NCI-H345 treated with DMSO at 0.1 percent for 48 hours (cell line): ENCODE measurements at regions not wholly inside any gene's neighbourhood (a gene's known extent, or its start where the extent isn't known, plus 50 kb on each side); places are given as distances from the start of the nearest gene placed in this dataset.
"Not testable (repeated sequence)": the region's sequence is repeated elsewhere in the genome, so short reads cannot be mapped to it uniquely, and the experiment has no call there.

Experiments
- DNase-seq: peaks from one replicate; lab custom pipeline; 2025; ENCODE audit not compliant: unreplicated experiment; lab: John Stamatoyannopoulos, UW

DNA sequence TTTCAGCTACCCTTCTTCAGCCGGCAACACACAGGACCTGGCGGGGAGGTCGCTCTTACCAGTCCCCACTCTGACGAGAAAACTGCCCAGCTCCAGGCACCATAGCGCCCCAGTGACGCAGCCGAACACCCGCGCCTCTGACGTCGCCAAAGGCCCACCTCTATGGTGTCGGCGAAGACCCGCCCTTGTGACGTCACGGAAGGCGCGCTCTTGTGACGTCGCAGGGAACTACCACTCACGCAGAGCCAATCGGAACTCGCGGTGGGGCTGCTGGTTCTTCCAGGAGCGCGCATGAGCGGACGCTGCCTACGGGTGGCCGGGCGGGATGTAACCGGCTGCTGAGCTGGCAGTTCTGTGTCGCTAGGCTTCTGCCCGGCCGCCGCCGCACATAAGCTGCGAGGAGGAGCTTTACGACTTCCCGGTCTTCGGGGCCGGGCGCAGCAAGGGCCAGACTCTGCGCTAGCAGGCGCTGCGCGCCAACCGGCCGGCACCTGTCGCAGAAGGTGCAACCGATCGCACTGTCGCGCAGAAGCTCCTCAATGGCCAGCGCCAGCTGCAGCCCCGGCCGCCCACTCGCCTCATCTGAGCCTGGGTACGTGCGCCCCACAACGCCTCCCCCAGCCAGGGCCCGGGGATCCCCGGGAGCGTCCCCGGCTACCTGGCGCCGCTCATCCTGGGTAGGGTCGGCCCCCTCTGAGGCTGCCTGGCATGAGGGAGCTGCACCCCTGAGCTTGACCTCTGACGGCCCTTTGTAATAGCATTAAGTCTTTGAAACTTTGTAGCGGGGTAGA lies 121.3 kb upstream of the FBXO28 start:
- DNase-seq: peak; percentile 95

DNA sequence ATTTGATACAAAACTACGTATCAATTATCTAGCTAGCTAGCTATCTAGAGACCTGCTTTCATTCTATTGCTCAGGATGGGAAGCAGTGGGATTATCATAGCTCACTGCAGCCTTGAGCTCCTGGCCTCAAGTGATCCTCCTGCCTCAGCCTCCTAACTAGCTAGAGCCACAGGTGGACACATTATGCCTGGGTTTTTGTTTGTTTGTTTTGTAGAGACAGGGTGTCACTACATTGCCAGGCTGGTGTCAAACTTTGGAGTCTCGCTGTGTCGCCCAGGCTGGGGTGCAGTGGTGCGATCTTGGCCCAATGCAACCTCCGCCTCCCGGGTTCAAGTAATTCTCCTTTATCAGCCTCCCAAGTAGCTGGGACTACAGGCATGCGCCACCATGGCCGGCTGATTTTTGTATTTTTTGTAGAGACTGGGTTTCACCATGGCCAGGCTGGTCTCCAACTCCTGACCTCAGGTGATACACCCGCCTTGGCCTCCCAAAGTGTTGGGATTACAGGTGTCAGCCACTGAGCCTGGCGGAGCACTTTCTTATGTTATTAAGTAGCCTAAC lies 122.5 kb upstream of the FBXO28 start:
- not testable (repeated sequence) for DNase-seq

DNA sequence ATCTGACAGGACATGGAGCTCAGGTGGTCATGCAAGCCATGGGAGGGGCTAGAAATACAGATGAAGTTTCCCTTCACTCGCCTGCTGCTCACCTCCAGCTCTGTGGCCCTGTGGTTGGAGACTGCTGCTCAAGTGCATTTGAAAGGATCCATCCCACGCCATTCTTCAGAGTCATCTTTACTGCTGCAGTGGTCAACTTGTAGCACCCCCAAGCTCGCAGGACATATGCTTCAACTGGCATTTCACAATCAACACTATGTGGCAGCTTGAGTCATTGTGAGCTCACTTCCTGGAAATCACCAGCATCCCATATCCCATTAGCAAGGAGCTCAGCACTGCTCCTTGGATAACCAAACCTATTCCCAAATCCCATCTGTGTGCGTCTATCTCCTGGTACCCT lies 116.2 kb upstream of the TP53BP2 start:
- DNase-seq: not testable (repeated sequence)

DNA sequence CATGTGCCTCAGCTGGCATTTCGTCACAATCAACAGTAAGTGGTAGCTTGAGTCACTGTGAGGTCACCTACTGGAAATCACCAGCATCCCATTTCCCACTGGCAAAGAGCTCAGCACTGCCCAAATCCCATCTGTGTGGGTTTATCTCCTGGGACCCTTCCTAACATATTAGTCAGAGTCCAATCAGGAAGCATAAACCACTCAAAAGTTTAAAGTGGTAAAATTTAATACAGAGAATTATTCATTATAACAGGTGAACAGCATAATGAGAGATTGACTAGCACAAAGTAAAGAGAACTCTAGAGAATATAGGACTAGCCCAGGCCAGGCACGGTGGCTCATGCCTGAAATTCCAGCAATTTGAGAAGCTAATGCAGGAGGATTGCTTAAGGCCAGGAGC lies 107.1 kb upstream of the TP53BP2 start:
- DNase-seq: not testable (repeated sequence)

DNA sequence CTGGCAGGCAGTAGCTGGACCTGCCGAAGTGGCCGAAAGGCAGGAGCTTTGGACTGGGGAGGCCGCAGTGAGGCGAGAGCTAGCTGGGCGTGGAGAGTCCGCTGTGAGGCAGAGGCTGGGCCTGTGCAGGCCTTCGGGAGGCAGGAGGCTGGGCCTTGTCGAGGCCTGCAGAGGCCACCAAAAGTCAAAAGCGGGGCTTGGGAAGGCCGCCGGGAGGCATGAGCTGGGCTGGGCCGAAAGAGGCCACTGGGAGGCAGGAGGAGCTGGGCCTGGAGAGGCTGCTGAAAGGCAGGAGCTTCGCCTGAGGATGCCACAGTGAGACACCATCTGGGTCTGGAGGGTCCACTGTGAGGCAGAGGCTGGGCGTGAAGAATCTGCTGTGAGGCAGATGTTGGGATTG lies 105.8 kb upstream of the TP53BP2 start:
- DNase-seq: not testable (repeated sequence)

DNA sequence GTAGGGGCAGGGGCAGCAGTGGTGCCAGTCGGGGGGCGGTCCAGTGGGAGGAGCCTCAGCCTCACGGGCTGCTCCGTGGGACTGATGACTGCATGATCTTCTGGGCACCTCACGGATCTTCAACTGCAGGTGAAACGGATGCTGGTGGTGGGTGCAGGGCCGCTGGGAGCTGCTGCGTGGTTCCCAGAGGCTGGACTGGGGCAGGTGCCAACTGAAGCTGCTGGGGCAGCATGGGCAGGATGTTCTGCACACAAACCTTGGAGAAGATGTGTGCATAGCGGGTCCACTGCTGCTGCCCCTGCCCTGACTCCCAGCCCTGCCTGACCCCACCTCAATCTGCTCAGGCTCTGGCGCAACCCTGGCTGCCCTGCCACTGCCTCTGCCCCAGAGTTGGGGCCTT lies 104.2 kb upstream of the TP53BP2 start:
- DNase-seq: not testable (repeated sequence)

DNA sequence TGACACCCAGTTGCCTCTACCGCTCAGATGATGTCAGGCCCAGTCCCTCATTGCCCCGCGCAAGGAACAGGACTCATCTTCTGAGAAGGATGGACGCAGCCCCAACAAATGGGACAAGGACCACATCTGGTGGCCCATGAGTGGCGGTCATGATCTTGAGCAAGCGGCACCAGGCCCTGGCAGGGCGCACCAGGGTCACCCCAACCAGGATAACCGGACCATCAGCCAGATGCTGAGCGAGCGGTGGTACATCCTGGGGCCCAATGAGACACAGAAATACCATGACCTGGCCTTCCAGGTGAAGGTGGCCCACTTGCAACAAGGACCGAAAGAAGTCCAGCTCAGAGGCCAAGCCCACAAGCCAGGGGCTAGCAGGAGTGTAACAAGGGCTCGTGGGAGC lies 102.3 kb upstream of the TP53BP2 start:
- DNase-seq: not testable (repeated sequence)

DNA sequence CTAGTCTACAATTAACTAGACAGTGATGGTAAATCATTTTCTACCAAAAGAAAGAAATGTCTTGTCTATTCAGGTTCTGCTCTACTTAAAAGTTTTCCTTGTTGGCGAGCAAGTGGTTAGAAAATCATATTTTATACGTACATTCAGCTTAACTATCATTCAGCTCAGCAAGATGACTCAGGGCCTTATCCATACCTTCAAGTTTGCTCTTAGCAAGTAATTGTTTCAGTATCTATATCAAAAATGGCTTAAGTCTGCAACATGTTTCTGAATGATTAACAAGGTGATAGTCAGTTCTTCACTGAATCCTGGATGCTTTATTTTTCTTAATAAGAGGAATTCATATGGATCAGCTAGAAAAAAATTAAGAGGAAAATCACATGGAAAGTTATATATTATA lies 90.8 kb upstream of the TP53BP2 start:
- DNase-seq: not testable (repeated sequence)

DNA sequence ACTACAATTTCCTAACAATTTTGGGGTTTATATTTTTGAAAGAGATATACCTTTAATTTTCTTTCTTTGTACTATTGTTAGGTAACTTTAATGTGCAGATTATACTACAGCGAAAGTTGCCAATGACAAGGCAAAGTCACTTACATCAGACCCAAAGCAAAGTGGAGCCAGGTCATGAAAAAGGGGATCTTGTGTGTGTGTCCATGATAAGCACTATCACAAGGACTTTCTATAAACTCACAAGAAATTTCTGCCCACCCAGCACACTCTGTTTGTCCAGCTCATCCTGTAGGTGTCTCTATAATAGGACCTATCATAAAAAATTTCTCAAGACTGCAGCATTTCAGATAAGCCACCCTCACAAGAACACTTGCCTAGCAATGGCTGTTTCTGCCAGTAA lies 85.7 kb upstream of the TP53BP2 start:
- DNase-seq: not testable (repeated sequence)

DNA sequence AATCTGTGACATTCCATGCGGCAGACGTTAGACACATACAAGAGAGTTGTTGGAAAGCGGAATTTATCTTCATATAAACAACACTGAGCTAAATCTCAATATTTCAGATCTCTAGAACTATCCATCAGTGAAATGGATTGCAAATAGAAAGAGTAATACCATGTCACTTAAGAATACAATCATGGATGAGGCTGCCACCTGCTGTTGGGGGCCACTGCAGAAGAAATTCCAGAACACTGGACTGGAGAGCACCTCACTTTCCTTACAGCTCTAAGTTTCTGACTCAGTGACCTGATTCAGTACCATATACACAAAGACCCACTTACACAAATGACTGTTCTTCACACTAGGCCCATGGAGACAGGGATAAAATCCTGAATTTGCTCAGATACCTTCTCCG lies 75.1 kb upstream of the TP53BP2 start:
- DNase-seq: not testable (repeated sequence)

DNA sequence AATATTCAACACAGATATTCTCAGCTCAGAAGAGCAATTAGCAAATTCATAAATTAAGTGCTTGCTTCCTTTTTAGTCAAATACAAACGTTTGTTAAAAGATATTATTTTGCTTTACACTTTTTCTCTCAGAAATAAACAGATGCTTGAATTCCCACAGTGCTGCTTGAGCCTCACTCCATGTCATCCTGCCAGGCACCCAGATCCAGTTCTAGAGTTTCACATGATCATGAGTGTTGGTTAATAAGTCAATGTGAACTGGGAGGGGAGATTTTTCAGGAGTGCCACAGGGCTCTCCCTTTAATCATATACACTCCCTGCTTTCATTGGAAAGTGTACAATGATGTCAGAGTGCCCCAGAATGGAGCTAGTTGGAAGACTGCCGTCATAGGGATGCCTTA lies 69.7 kb upstream of the TP53BP2 start:
- not testable (repeated sequence) for DNase-seq

DNA sequence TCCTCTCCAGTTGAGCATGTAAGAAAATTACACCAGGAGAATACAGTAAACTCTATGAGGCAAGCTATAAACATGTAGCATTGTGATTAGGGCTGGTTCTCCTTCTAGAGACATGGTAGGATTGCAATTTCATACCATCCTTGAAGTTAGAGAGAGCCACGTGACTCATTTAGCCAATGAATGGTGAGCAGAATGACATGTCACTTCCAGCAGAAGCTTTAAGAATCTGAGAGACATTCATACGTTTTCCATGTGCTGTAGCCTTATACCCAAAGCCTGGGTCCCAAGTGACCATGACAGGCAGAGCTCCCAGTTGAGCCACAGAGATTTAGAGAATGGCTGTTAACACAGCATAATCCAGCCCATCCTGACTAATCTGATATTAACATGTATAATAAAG lies 68.0 kb upstream of the TP53BP2 start:
- DNase-seq: not testable (repeated sequence)

DNA sequence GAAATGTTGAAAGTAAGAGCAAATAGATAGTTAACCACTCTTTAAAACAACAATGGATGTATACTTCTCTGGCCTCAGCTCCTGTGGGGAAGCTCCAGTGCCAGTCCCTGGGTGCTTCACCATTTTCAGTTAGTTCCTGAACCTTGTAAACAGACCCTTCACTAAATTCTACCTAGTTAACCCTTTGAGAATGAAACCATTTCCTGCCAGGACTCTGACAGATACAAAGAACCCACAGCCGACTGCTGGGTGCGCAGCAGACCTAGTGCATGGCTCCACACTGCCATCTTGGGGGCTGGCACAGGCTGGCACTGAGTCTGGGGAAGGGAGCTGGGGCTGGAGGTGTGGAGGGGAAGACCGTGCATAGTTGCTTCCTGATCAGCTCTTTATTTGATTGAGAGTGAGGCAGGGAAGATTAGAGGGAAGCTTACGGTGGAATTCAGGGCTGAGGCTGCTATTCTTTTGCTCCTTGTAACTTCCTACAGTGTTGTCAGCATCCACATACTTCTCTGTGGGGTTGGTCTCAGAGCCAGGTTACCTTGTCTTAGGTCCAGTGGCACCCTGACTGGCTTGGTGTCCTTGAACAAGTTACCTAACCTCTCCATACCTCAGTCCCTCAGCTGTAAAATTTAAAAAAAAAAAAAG lies 62.3 kb upstream of the TP53BP2 start:
- DNase-seq: not testable (repeated sequence)

DNA sequence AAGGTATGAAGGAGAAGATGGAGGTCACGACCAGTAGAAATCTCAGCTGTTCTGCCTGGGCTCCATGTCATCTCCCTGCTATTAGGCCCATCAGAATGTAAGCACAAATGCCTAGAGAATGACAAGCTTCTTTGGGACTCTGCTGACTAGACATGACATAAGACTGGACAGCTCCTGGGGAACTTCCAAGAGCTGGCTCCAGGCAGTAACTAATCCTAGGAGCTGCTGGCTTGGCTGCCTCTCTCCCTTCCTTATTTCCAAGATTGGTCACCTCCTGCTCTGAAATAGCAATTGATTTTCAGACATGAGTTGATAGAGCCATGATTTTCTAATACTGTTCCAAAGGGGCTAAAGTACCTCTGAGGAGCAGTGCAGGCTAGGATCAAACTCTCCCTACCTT lies 57.5 kb upstream of the TP53BP2 start:
- not testable (repeated sequence) for DNase-seq

DNA sequence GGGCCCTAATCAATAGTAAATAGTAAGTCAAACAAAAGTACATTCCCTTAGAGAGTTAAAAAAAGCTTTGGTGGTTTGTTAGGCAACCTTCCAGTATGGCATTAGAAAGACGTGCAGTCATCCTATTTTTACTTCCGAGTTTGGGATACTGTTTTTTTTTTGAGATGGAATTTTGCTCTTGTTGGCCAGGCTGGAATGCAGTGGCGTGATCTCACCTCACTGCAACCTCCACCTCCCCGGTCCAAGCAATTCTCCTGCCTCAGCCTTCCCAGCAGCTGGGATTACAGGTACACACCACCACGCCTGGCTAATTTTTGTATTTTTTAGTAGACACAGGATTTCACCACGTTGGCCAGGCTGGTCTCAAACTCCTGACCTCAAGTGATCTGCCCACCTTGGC lies 54.0 kb upstream of the TP53BP2 start:
- not testable (repeated sequence) for DNase-seq

DNA sequence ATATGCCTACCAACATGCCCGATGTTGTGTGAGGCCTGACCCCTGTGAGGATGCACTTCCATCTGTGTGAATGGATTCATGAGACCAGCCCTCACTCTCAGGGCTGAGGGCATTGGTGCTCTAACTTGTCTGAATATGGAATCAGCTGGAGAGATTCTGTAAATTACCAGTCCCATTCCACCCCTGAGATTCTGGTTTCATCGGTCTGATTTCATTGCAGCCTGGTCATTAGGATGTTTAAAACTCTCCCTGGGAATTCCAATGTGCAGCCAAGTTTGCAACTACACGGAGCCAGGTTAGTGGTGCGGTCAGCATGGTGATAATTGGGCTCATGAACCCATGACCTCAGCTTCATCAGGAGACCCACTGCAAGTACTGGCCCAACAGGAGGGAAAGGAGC lies 51.4 kb upstream of the TP53BP2 start:
- DNase-seq: not testable (repeated sequence)

DNA sequence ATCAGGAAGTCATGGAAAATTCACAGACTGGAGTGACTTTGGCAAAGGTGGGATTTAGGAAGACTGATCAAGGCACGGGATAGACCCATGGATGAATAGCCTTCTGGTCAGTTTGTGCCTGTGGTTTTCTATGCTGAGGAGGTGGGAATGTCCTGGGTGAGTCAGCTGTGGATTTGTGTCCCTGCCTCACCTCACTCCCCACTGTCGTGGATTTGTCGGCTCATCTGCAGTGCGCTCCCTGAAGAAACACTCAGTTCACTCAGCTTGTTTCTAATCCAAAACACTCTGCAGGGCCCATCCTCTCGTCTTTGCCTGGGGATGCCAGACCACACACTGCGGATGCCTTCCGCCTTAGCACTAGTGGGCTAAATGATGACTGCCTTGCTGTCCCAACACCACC lies 50.2 kb upstream of the TP53BP2 start:
- DNase-seq: not testable (repeated sequence)
